ENCODE measurements at regions not wholly inside any gene's neighbourhood (a gene's known extent, or its start where the extent isn't known, plus 50 kb on each side); places are given as distances from the start of the nearest gene placed in this dataset.

GRCh38 chr1:22344329-22344630 is 107.4 kb upstream of the ZBTB40 start:
- DNase-seq: no peak
- Histone ChIP-seq H3K4me1 (peaks cover 6% of the 10 kb centered on the region), H3K4me3 (ENCODE audit: low read depth, low read length) (no peak overlapping the region), H3K36me3 (no peaks in the 10 kb centered on the region), H3K9me3 (no peaks in the 10 kb centered on the region), H3K27me3 (no peaks in the 10 kb centered on the region)
- no peak for TF ChIP-seq CTCF (IDR thresholded peaks at IDR 0.05; ENCODE audit: low read depth, low read length)

- H3K4me1 ChIP-seq: peaks cover 13% of the 10 kb centered on the region
- no peaks in the 10 kb centered on the region for H3K9me3 ChIP-seq
- H3K4me3 ChIP-seq (ENCODE audit: low read depth, low read length): no peak overlapping the region
- H3K36me3 ChIP-seq: no peaks in the 10 kb centered on the region
- TF ChIP-seq CTCF (IDR thresholded peaks at IDR 0.05; ENCODE audit: low read depth, low read length): no peak
- no peak for DNase-seq
- H3K27me3 ChIP-seq: no peaks in the 10 kb centered on the region
Observed at GRCh38 chr1:22344851-22345560, 106.6 kb upstream of the ZBTB40 start.

GRCh38 chr1:22347854-22348760 is 103.5 kb upstream of the ZBTB40 start:
- Histone ChIP-seq H3K36me3 (no peaks in the 10 kb centered on the region), H3K4me1 (peaks cover 19% of the 10 kb centered on the region), H3K9me3 (no peaks in the 10 kb centered on the region), H3K27me3 (no peaks in the 10 kb centered on the region), H3K4me3 (ENCODE audit: low read depth, low read length) (no peak overlapping the region)
- no peak for DNase-seq
- TF ChIP-seq CTCF (IDR thresholded peaks at IDR 0.05; ENCODE audit: low read depth, low read length): no peak

GRCh38 chr1:22349362-22350043 is 102.1 kb upstream of the ZBTB40 start:
- no peaks in the 10 kb centered on the region for H3K36me3 ChIP-seq
- TF ChIP-seq CTCF (IDR thresholded peaks at IDR 0.05; ENCODE audit: low read depth, low read length): no peak
- H3K9me3 ChIP-seq: no peaks in the 10 kb centered on the region
- peaks cover 19% of the 10 kb centered on the region for H3K4me1 ChIP-seq
- H3K4me3 ChIP-seq (ENCODE audit: low read depth, low read length): no peak overlapping the region
- DNase-seq: peak; percentile 20
- no peaks in the 10 kb centered on the region for H3K27me3 ChIP-seq

- H3K27me3 ChIP-seq: no peaks in the 10 kb centered on the region
- no peak for TF ChIP-seq CTCF (IDR thresholded peaks at IDR 0.05; ENCODE audit: low read depth, low read length)
- H3K4me1 ChIP-seq: peaks cover 19% of the 10 kb centered on the region
- no peaks in the 10 kb centered on the region for H3K9me3 ChIP-seq
- DNase-seq: peak; percentile 53
- H3K4me3 ChIP-seq (ENCODE audit: low read depth, low read length): peak overlapping the region; percentile 14; the same call in 1 of the 2 replicates
- no peaks in the 10 kb centered on the region for H3K36me3 ChIP-seq
Observed at GRCh38 chr1:22350171-22350923, 101.3 kb upstream of the ZBTB40 start.

Data from BE2C (cell line).